Osteoblast (primary cell): ENCODE measurements at regions not wholly inside any gene's neighbourhood (a gene's known extent, or its start where the extent isn't known, plus 50 kb on each side); places are given as distances from the start of the nearest gene placed in this dataset.

Experiments
- DNase-seq: peaks from one replicate; pipeline ENCODE4 v3.0.0; 2011; ENCODE audit warnings: low spot score, mixed read lengths; ENCODE audit not compliant: insufficient read length; ENCODE audit errors: missing footprints
- H2AFZ ChIP-seq: 2 replicates; pipeline ENCODE4 v1.6.0; 2011; ENCODE audit warnings: mild to moderate bottlenecking, low read length
- H3K27ac ChIP-seq: 2 replicates; pipeline ENCODE4 v1.5.1; 2011; ENCODE audit warnings: mild to moderate bottlenecking, low read depth, low read length, moderate library complexity
- H3K27me3 ChIP-seq: 2 replicates; pipeline ENCODE4 v1.6.0; 2012; ENCODE audit warnings: mild to moderate bottlenecking, control low read depth, inconsistent platforms, low read length, moderate library complexity; ENCODE audit not compliant: insufficient read depth
- H3K36me3 ChIP-seq: 2 replicates; pipeline ENCODE4 v1.5.1; 2011; ENCODE audit warnings: mild to moderate bottlenecking, low read length, control low read depth, moderate library complexity; ENCODE audit not compliant: insufficient read depth
- H3K4me1 ChIP-seq: 2 replicates; pipeline ENCODE4 v1.5.1; 2011; ENCODE audit warnings: mild to moderate bottlenecking, low read length, control low read depth, moderate library complexity; ENCODE audit not compliant: insufficient read depth
- H3K4me2 ChIP-seq: 2 replicates; pipeline ENCODE4 v1.6.0; 2011; ENCODE audit warnings: mild to moderate bottlenecking, low read length; ENCODE audit not compliant: insufficient read depth
- H3K4me3 ChIP-seq: fragments of 200-600 bp; sonication (generic); 3 replicates; pipeline ENCODE4 v1.5.1; 2012; ENCODE audit warnings: mild to moderate bottlenecking, low read length, inconsistent platforms; ENCODE audit not compliant: insufficient read depth
- H3K79me2 ChIP-seq: 2 replicates; pipeline ENCODE4 v1.6.0; 2012; ENCODE audit warnings: mild to moderate bottlenecking, low read length, control low read depth, inconsistent platforms; ENCODE audit not compliant: insufficient read depth
- H3K9me3 ChIP-seq: 2 replicates; pipeline ENCODE4 v1.5.1; 2011; ENCODE audit warnings: low read depth, low read length, control low read depth
- H4K20me1 ChIP-seq: 2 replicates; pipeline ENCODE4 v1.6.0; 2012; ENCODE audit warnings: mild to moderate bottlenecking, low read length, control low read depth; ENCODE audit not compliant: insufficient read depth
- TF ChIP-seq, protein P1 (sequence below): IDR thresholded peaks from 2 replicates; pipeline ENCODE4 v1.5.1; 2011; ENCODE audit warnings: mild to moderate bottlenecking, low read depth, low read length, moderate library complexity; ENCODE audit errors: extremely low read depth

DNA sequence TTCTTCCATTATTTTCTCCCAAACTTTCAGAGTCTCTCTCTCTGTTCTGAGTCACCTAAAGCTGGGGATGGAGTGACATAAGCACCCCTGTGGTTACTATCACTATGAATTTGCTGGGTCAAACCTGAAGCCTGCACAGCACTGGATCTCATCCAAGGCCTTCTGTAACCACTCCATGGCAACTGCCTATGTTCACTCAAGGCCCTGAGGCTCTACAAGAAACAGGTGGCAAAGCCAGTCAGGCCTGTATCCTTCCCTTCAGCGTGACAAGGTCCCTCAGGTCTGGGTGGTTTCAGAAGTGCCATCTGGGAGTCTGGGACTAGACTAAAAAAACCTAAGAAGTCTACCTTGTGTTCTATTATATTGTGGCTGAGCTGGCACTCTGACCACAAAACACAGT is 1278.8 kb upstream of the EYS start:
- no peaks in the 10 kb centered on the region for H3K36me3 ChIP-seq
- TF ChIP-seq, protein P1, sequence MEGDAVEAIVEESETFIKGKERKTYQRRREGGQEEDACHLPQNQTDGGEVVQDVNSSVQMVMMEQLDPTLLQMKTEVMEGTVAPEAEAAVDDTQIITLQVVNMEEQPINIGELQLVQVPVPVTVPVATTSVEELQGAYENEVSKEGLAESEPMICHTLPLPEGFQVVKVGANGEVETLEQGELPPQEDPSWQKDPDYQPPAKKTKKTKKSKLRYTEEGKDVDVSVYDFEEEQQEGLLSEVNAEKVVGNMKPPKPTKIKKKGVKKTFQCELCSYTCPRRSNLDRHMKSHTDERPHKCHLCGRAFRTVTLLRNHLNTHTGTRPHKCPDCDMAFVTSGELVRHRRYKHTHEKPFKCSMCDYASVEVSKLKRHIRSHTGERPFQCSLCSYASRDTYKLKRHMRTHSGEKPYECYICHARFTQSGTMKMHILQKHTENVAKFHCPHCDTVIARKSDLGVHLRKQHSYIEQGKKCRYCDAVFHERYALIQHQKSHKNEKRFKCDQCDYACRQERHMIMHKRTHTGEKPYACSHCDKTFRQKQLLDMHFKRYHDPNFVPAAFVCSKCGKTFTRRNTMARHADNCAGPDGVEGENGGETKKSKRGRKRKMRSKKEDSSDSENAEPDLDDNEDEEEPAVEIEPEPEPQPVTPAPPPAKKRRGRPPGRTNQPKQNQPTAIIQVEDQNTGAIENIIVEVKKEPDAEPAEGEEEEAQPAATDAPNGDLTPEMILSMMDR: no peak
- no peaks in the 10 kb centered on the region for H3K79me2 ChIP-seq
- H3K4me3 ChIP-seq: no peak overlapping the region
- H3K4me2 ChIP-seq: no peak overlapping the region
- H3K27me3 ChIP-seq: no peaks in the 10 kb centered on the region
- H3K9me3 ChIP-seq: no peaks in the 10 kb centered on the region
- no peak overlapping the region for H3K27ac ChIP-seq
- no peak overlapping the region for H2AFZ ChIP-seq
- no peaks in the 10 kb centered on the region for H3K4me1 ChIP-seq
- no peaks in the 10 kb centered on the region for H4K20me1 ChIP-seq
- no peak for DNase-seq

DNA sequence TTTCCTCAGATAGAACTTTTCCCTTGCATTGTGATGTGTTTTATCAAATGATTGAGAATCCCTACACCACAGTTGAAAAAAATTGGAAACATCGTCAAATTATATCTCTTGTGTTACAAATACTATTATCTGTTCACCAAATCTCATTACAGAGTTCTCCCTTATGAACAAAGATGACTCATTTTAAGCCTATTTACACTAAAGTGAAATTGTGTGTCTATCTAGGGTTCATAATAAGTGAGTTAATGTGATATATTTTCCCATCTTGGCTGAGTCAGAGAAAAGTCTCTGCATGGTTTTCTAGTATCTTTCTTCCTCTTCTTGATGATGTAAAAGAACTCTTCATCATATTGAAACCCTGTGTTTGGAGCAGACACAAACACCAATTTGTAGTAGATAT is 1263.3 kb upstream of the EYS start:
- Histone ChIP-seq H3K4me2 (no peak overlapping the region), H3K27ac (no peak overlapping the region), H3K79me2 (no peaks in the 10 kb centered on the region), H4K20me1 (no peaks in the 10 kb centered on the region), H3K4me3 (no peak overlapping the region), H3K9me3 (peaks cover 3% of the 10 kb centered on the region), H3K4me1 (no peaks in the 10 kb centered on the region), H3K36me3 (no peaks in the 10 kb centered on the region), H3K27me3 (no peaks in the 10 kb centered on the region), H2AFZ (no peak overlapping the region)
- TF ChIP-seq, protein P1: no peak
- no peak for DNase-seq

DNA sequence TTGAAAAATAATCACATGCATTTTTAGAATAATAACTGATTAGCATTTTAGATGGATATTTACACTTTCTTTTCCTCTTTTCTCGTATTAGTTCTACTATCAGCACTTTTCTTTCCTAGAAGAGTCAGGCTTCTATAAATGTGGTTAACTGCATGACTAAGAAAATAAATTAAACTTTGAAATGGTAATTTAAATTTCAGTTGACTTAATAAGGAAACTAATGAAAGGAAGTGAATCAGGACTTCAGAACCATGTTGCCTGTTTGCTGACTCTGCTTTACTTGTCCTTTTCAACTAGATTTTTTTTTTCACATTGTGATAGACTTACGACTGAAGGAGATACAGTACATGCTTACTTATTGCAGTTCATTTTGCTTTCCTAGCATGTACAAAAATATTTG is 1258.2 kb upstream of the EYS start:
- Histone ChIP-seq H3K4me1 (no peaks in the 10 kb centered on the region), H3K79me2 (no peaks in the 10 kb centered on the region), H2AFZ (no peak overlapping the region), H3K9me3 (no peaks in the 10 kb centered on the region), H3K27me3 (no peaks in the 10 kb centered on the region), H3K4me3 (no peak overlapping the region), H3K4me2 (no peak overlapping the region), H3K27ac (no peak overlapping the region), H4K20me1 (no peaks in the 10 kb centered on the region), H3K36me3 (no peaks in the 10 kb centered on the region)
- DNase-seq: no peak
- TF ChIP-seq, protein P1: no peak

DNA sequence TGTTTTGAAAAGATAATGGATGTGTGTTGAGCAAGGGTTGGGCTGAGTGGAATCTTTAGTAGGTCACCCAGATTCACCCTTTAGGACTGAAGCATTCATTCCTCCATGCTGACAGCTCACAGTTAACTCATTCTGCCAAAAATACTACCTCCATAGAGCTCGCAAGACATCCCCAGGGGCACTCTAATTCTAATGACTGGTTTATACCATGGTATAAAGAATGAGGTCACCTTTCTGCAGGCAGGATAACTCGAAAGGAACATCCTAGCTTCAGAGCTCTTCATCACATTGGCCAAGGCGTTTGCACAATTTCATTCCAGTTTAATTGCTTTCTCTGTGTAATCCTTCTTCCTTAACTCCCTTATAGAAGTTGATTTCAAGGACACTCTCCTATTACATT is 1257.2 kb upstream of the EYS start:
- H3K9me3 ChIP-seq: no peaks in the 10 kb centered on the region
- no peak overlapping the region for H3K4me3 ChIP-seq
- no peaks in the 10 kb centered on the region for H3K79me2 ChIP-seq
- H4K20me1 ChIP-seq: no peaks in the 10 kb centered on the region
- H3K27ac ChIP-seq: no peak overlapping the region
- DNase-seq: no peak
- H3K36me3 ChIP-seq: no peaks in the 10 kb centered on the region
- TF ChIP-seq, protein P1: no peak
- no peaks in the 10 kb centered on the region for H3K4me1 ChIP-seq
- H2AFZ ChIP-seq: no peak overlapping the region
- H3K27me3 ChIP-seq: no peaks in the 10 kb centered on the region
- H3K4me2 ChIP-seq: no peak overlapping the region
